CD4-positive, CD25-positive, alpha-beta regulatory T cell (primary cell): ENCODE measurements at regions not wholly inside any gene's neighbourhood (a gene's known extent, or its start where the extent isn't known, plus 50 kb on each side); places are given as distances from the start of the nearest gene placed in this dataset.
"Not testable (repeated sequence)": the region's sequence is repeated elsewhere in the genome, so short reads cannot be mapped to it uniquely, and the experiment has no call there.

ENCODE experiments used
- ATAC-seq, 2 donors: fragments of 150-1000 bp; cut with Tn5 transposase; one replicate each; pipeline ENCODE4 v1.10.0; 2021; ENCODE audit warnings: low read depth in 2 of 2, moderate number of reproducible peaks in 2 of 2, moderate library complexity in 1 of 2
- DNase-seq, 3 donors: peaks; one replicate each; pipeline versions ENCODE4 v3.0.0 to v3.0.0-alpha.2; 2012 to 2022; ENCODE audit warnings: mixed read lengths in 1 of 3
- H3K27ac ChIP-seq: one replicate; pipeline ENCODE4 v1.7.0; 2013; ENCODE audit warnings: mild to moderate bottlenecking, low read length; ENCODE audit not compliant: insufficient read depth, poor library complexity, severe bottlenecking
- H3K27me3 ChIP-seq: one replicate; pipeline ENCODE4 v1.7.0; 2013; ENCODE audit warnings: low read length; ENCODE audit not compliant: control insufficient read depth, insufficient read depth
- H3K36me3 ChIP-seq: one replicate; pipeline ENCODE4 v1.7.0; 2013; ENCODE audit warnings: mild to moderate bottlenecking, low read length, moderate library complexity; ENCODE audit not compliant: control insufficient read depth, insufficient read depth
- H3K4me1 ChIP-seq: 2 replicates; pipeline ENCODE4 v1.7.0; 2013; ENCODE audit warnings: mild to moderate bottlenecking, low read length; ENCODE audit not compliant: insufficient read depth, control insufficient read depth, poor library complexity, severe bottlenecking
- H3K4me3 ChIP-seq: one replicate; pipeline ENCODE4 v1.7.0; 2013; ENCODE audit warnings: low read depth, mild to moderate bottlenecking, low read length, moderate library complexity
- H3K9me3 ChIP-seq, 2 experiments: 1 replicate in 1 of 2; 2 replicates in 1 of 2; pipeline ENCODE4 v1.7.0; 2013; ENCODE audit warnings: low read length in 2 of 2, mild to moderate bottlenecking in 1 of 2, moderate library complexity in 1 of 2; ENCODE audit not compliant: control insufficient read depth in 2 of 2
- H3K27ac Mint-ChIP-seq, 3 donors: one replicate each; pipeline ENCODE4 v1.8.0; 2020 to 2022; ENCODE audit warnings: mild to moderate bottlenecking in 3 of 3, mixed read lengths in 3 of 3, moderate library complexity in 2 of 3
- H3K27me3 Mint-ChIP-seq: one replicate; pipeline ENCODE4 v1.8.0; 2022; ENCODE audit warnings: mild to moderate bottlenecking, mixed read lengths
- H3K36me3 Mint-ChIP-seq: one replicate; pipeline ENCODE4 v1.8.0; 2020; ENCODE audit warnings: mixed read lengths
- H3K4me1 Mint-ChIP-seq, 4 donors: one replicate each; pipeline ENCODE4 v1.8.0; 2020 to 2022; ENCODE audit warnings: mixed read lengths in 4 of 4, mild to moderate bottlenecking in 1 of 4
- H3K4me3 Mint-ChIP-seq, 4 donors: one replicate each; pipeline ENCODE4 v1.8.0; 2020 to 2022; ENCODE audit warnings: mild to moderate bottlenecking in 4 of 4, mixed read lengths in 4 of 4, moderate library complexity in 3 of 4
- H3K9me3 Mint-ChIP-seq, 7 donors: one replicate each; pipeline ENCODE4 v1.8.0; 2020 to 2022; ENCODE audit warnings: mixed read lengths in 7 of 7, mild to moderate bottlenecking in 3 of 7, moderate library complexity in 2 of 7

- H3K36me3 ChIP-seq, H3K9me3 ChIP-seq, H3K27me3 ChIP-seq, H3K27ac Mint-ChIP-seq, H3K36me3 Mint-ChIP-seq, H3K4me3 ChIP-seq, DNase-seq, H3K4me1 Mint-ChIP-seq, H3K27ac ChIP-seq, H3K4me1 ChIP-seq, H3K4me3 Mint-ChIP-seq, ATAC-seq, H3K9me3 Mint-ChIP-seq: not testable (repeated sequence)
- peaks cover 13% of the 10 kb centered on the region for H3K27me3 Mint-ChIP-seq
These were observed 479.9 kb upstream of the MAN1A1 start for GRCh38 chr6:119829499-119829898.

- no peaks in the 10 kb centered on the region for H3K4me1 Mint-ChIP-seq
- ATAC-seq (no peak), DNase-seq (no peak)
- Histone ChIP-seq H3K4me1 (no peaks in the 10 kb centered on the region), H3K4me3 (no peak overlapping the region), H3K27me3 (no peaks in the 10 kb centered on the region), H3K27ac (no peak overlapping the region), H3K9me3 (no peaks in the 10 kb centered on the region), H3K36me3 (no peaks in the 10 kb centered on the region)
- H3K27me3 Mint-ChIP-seq = peaks cover 13% of the 10 kb centered on the region
- peaks cover 0 to 5% (median 0%) of the 10 kb centered on the region in 7 donors for H3K9me3 Mint-ChIP-seq
- H3K36me3 Mint-ChIP-seq = no peaks in the 10 kb centered on the region
- no peak overlapping the region for H3K27ac Mint-ChIP-seq
- no peak overlapping the region for H3K4me3 Mint-ChIP-seq
These were observed 479.4 kb upstream of the MAN1A1 start for GRCh38 chr6:119829006-119829405.

- Histone ChIP-seq H3K36me3 (no peaks in the 10 kb centered on the region), H3K4me1 (no peaks in the 10 kb centered on the region), H3K27me3 (no peaks in the 10 kb centered on the region), H3K27ac (no peak overlapping the region), H3K9me3 (no peaks in the 10 kb centered on the region), H3K4me3 (no peak overlapping the region)
- no peak for ATAC-seq
- Mint-ChIP-seq H3K36me3 (no peaks in the 10 kb centered on the region), H3K9me3 (peaks cover 0 to 3% (median 0%) of the 10 kb centered on the region in 7 donors), H3K27me3 (peaks cover 5% of the 10 kb centered on the region), H3K4me3 (no peak overlapping the region), H3K27ac (no peak overlapping the region), H3K4me1 (no peaks in the 10 kb centered on the region)
- DNase-seq = no peak
These were observed 471.8 kb upstream of the MAN1A1 start for GRCh38 chr6:119821380-119821779.

GRCh38 chr6:119818876-119819275 lies 469.3 kb upstream of the MAN1A1 start:
- no peaks in the 10 kb centered on the region for H3K36me3 Mint-ChIP-seq
- ATAC-seq (no peak), DNase-seq (no peak)
- peaks cover 0 to 3% (median 0%) of the 10 kb centered on the region in 7 donors for H3K9me3 Mint-ChIP-seq
- Histone ChIP-seq H3K4me3 (no peak overlapping the region), H3K36me3 (no peaks in the 10 kb centered on the region), H3K27ac (no peak overlapping the region), H3K9me3 (no peaks in the 10 kb centered on the region), H3K4me1 (no peaks in the 10 kb centered on the region), H3K27me3 (no peaks in the 10 kb centered on the region)
- no peaks in the 10 kb centered on the region for H3K4me1 Mint-ChIP-seq
- peaks cover 5% of the 10 kb centered on the region for H3K27me3 Mint-ChIP-seq
- H3K4me3 Mint-ChIP-seq = no peak overlapping the region
- H3K27ac Mint-ChIP-seq = no peak overlapping the region

GRCh38 chr6:119814609-119815400 lies 465.2 kb upstream of the MAN1A1 start:
- H3K27ac Mint-ChIP-seq = no peak overlapping the region
- Histone ChIP-seq H3K36me3 (no peaks in the 10 kb centered on the region), H3K27ac (no peak overlapping the region), H3K4me1 (no peaks in the 10 kb centered on the region), H3K9me3 (no peaks in the 10 kb centered on the region), H3K27me3 (no peaks in the 10 kb centered on the region), H3K4me3 (no peak overlapping the region)
- no peaks in the 10 kb centered on the region for H3K36me3 Mint-ChIP-seq
- H3K9me3 Mint-ChIP-seq = no peaks in the 10 kb centered on the region
- no peak overlapping the region for H3K4me3 Mint-ChIP-seq
- H3K27me3 Mint-ChIP-seq = peaks cover 5% of the 10 kb centered on the region
- DNase-seq (no peak), ATAC-seq (no peak)
- H3K4me1 Mint-ChIP-seq = no peaks in the 10 kb centered on the region

- H3K27me3 Mint-ChIP-seq = no peaks in the 10 kb centered on the region
- H3K4me1 Mint-ChIP-seq = no peaks in the 10 kb centered on the region
- Histone ChIP-seq H3K9me3 (no peaks in the 10 kb centered on the region), H3K36me3 (no peaks in the 10 kb centered on the region), H3K27me3 (no peaks in the 10 kb centered on the region), H3K4me1 (no peaks in the 10 kb centered on the region), H3K27ac (no peak overlapping the region), H3K4me3 (no peak overlapping the region)
- H3K9me3 Mint-ChIP-seq = no peaks in the 10 kb centered on the region
- DNase-seq = no peak
- no peaks in the 10 kb centered on the region for H3K36me3 Mint-ChIP-seq
- H3K4me3 Mint-ChIP-seq = no peak overlapping the region
- ATAC-seq = no peak
- no peak overlapping the region for H3K27ac Mint-ChIP-seq
These were observed 452.9 kb upstream of the MAN1A1 start for GRCh38 chr6:119802464-119802863.

- no peak overlapping the region for H3K4me3 Mint-ChIP-seq
- H3K36me3 Mint-ChIP-seq = no peaks in the 10 kb centered on the region
- Histone ChIP-seq H3K4me1 (no peaks in the 10 kb centered on the region), H3K27me3 (no peaks in the 10 kb centered on the region), H3K36me3 (no peaks in the 10 kb centered on the region), H3K4me3 (no peak overlapping the region), H3K27ac (no peak overlapping the region), H3K9me3 (no peaks in the 10 kb centered on the region)
- no peak overlapping the region for H3K27ac Mint-ChIP-seq
- H3K27me3 Mint-ChIP-seq = no peaks in the 10 kb centered on the region
- no peaks in the 10 kb centered on the region for H3K4me1 Mint-ChIP-seq
- no peak for ATAC-seq
- no peak for DNase-seq
- H3K9me3 Mint-ChIP-seq = no peaks in the 10 kb centered on the region
These were observed 451.5 kb upstream of the MAN1A1 start for GRCh38 chr6:119801056-119801455.

- no peaks in the 10 kb centered on the region for H3K4me1 Mint-ChIP-seq
- Histone ChIP-seq H3K27ac (no peak overlapping the region), H3K36me3 (no peaks in the 10 kb centered on the region), H3K4me3 (no peak overlapping the region), H3K4me1 (no peaks in the 10 kb centered on the region), H3K27me3 (no peaks in the 10 kb centered on the region), H3K9me3 (no peaks in the 10 kb centered on the region)
- no peak overlapping the region for H3K4me3 Mint-ChIP-seq
- no peak overlapping the region for H3K27ac Mint-ChIP-seq
- no peaks in the 10 kb centered on the region for H3K27me3 Mint-ChIP-seq
- ATAC-seq (no peak), DNase-seq (no peak)
- H3K36me3 Mint-ChIP-seq = no peaks in the 10 kb centered on the region
- no peaks in the 10 kb centered on the region for H3K9me3 Mint-ChIP-seq
These were observed 451.0 kb upstream of the MAN1A1 start for GRCh38 chr6:119800526-119800925.
